ENCODE measurements at regions not wholly inside any gene's neighbourhood (a gene's known extent, or its start where the extent isn't known, plus 50 kb on each side); places are given as distances from the start of the nearest gene placed in this dataset.

- no peaks in the 10 kb centered on the region for H3K79me2 ChIP-seq (ENCODE audit: insufficient read depth, low read length)
- H3K4me2 ChIP-seq (ENCODE audit: insufficient read depth, low read length) = no peak overlapping the region
- H3K27ac ChIP-seq (ENCODE audit: low read depth, low read length) = no peak overlapping the region
- H2AFZ ChIP-seq (ENCODE audit: low read length) = no peak overlapping the region
- H3K36me3 ChIP-seq (ENCODE audit: insufficient read depth, low read length) = no peaks in the 10 kb centered on the region
- no peak overlapping the region for H3K4me3 ChIP-seq (ENCODE audit: insufficient read depth, low read length)
- H4K20me1 ChIP-seq (ENCODE audit: insufficient read depth, low read length) = no peaks in the 10 kb centered on the region
- H3K4me1 ChIP-seq (ENCODE audit: insufficient read depth, low read length) = no peaks in the 10 kb centered on the region
- TF ChIP-seq CTCF (IDR thresholded peaks at IDR 0.05; ENCODE audit: extremely low read depth, low read depth, low read length) = no peak
- no peaks in the 10 kb centered on the region for H3K27me3 ChIP-seq (ENCODE audit: insufficient read depth, low read length)
- DNase-seq (ENCODE audit: insufficient read length, low spot score, missing footprints) = no peak
- no peaks in the 10 kb centered on the region for H3K9me3 ChIP-seq (ENCODE audit: low read depth, low read length)
Measured at GRCh38 chr20:52892023-52892422, 80.1 kb upstream of the TSHZ2 start.

- DNase-seq (ENCODE audit: insufficient read length, low spot score, missing footprints) = no peak
- Histone ChIP-seq H2AFZ (ENCODE audit: low read length) (no peak overlapping the region), H3K9me3 (ENCODE audit: low read depth, low read length) (no peaks in the 10 kb centered on the region), H3K27me3 (ENCODE audit: insufficient read depth, low read length) (no peaks in the 10 kb centered on the region), H3K27ac (ENCODE audit: low read depth, low read length) (no peak overlapping the region), H3K4me3 (ENCODE audit: insufficient read depth, low read length) (no peak overlapping the region), H3K4me2 (ENCODE audit: insufficient read depth, low read length) (no peak overlapping the region), H3K79me2 (ENCODE audit: insufficient read depth, low read length) (no peaks in the 10 kb centered on the region), H4K20me1 (ENCODE audit: insufficient read depth, low read length) (no peaks in the 10 kb centered on the region), H3K4me1 (ENCODE audit: insufficient read depth, low read length) (no peaks in the 10 kb centered on the region), H3K36me3 (ENCODE audit: insufficient read depth, low read length) (no peaks in the 10 kb centered on the region)
- TF ChIP-seq CTCF (IDR thresholded peaks at IDR 0.05; ENCODE audit: extremely low read depth, low read depth, low read length) = no peak
Measured at GRCh38 chr20:52890130-52890529, 82.0 kb upstream of the TSHZ2 start.

GRCh38 chr20:52889225-52889624 is 82.9 kb upstream of the TSHZ2 start:
- Histone ChIP-seq H3K4me2 (ENCODE audit: insufficient read depth, low read length) (no peak overlapping the region), H3K9me3 (ENCODE audit: low read depth, low read length) (no peaks in the 10 kb centered on the region), H4K20me1 (ENCODE audit: insufficient read depth, low read length) (no peaks in the 10 kb centered on the region), H3K36me3 (ENCODE audit: insufficient read depth, low read length) (no peaks in the 10 kb centered on the region), H3K27ac (ENCODE audit: low read depth, low read length) (no peak overlapping the region), H3K4me1 (ENCODE audit: insufficient read depth, low read length) (no peaks in the 10 kb centered on the region), H3K4me3 (ENCODE audit: insufficient read depth, low read length) (no peak overlapping the region), H3K27me3 (ENCODE audit: insufficient read depth, low read length) (no peaks in the 10 kb centered on the region), H3K79me2 (ENCODE audit: insufficient read depth, low read length) (no peaks in the 10 kb centered on the region), H2AFZ (ENCODE audit: low read length) (no peak overlapping the region)
- DNase-seq (ENCODE audit: insufficient read length, low spot score, missing footprints) = no peak
- TF ChIP-seq CTCF (IDR thresholded peaks at IDR 0.05; ENCODE audit: extremely low read depth, low read depth, low read length) = no peak

- Histone ChIP-seq H2AFZ (ENCODE audit: low read length) (no peak overlapping the region), H3K79me2 (ENCODE audit: insufficient read depth, low read length) (no peaks in the 10 kb centered on the region), H3K4me1 (ENCODE audit: insufficient read depth, low read length) (no peaks in the 10 kb centered on the region), H4K20me1 (ENCODE audit: insufficient read depth, low read length) (no peaks in the 10 kb centered on the region), H3K9me3 (ENCODE audit: low read depth, low read length) (no peaks in the 10 kb centered on the region), H3K4me2 (ENCODE audit: insufficient read depth, low read length) (no peak overlapping the region), H3K4me3 (ENCODE audit: insufficient read depth, low read length) (no peak overlapping the region), H3K27me3 (ENCODE audit: insufficient read depth, low read length) (no peaks in the 10 kb centered on the region), H3K27ac (ENCODE audit: low read depth, low read length) (no peak overlapping the region), H3K36me3 (ENCODE audit: insufficient read depth, low read length) (no peaks in the 10 kb centered on the region)
- DNase-seq (ENCODE audit: insufficient read length, low spot score, missing footprints) = no peak
- TF ChIP-seq CTCF (IDR thresholded peaks at IDR 0.05; ENCODE audit: extremely low read depth, low read depth, low read length) = no peak
Measured at GRCh38 chr20:52888096-52888495, 84.1 kb upstream of the TSHZ2 start.

All from osteoblast (primary cell).